H1 (cell line): ENCODE measurements at regions not wholly inside any gene's neighbourhood (a gene's known extent, or its start where the extent isn't known, plus 50 kb on each side); places are given as distances from the start of the nearest gene placed in this dataset.

Experiments
- CTCF ChIA-PET: fragments of 300-600 bp; sonication (Branson Sonifier 250); formaldehyde crosslinking; loops from one replicate; lab custom pipeline; 2021; ENCODE audit not compliant: partially characterized antibody; lab: Charles Lee
- POLR2A ChIA-PET: fragments of 300-600 bp; sonication (Branson Sonifier 250); formaldehyde crosslinking; loops from one replicate; lab custom pipeline; 2021; ENCODE audit warnings: inconsistent platforms; ENCODE audit not compliant: partially characterized antibody; lab: Charles Lee
- DNase-seq, 2 experiments: peaks; one replicate each; pipeline versions ENCODE4 v3.0.0 to v3.0.0-alpha.2; 2010 to 2022; ENCODE audit warnings: low spot score in 2 of 2, low read depth in 1 of 2, mixed read lengths in 1 of 2
- FAIRE-seq: peaks from 2 replicates; lab custom pipeline; 2011; peaks lifted over from hg19 to GRCh38; lab: Jason Lieb, UNC
- H2AFZ ChIP-seq: 2 replicates; pipeline ENCODE4 v1.8.1; 2012; ENCODE audit warnings: low read length, inconsistent platforms
- H2AK5ac ChIP-seq: 2 replicates; pipeline ENCODE4 v1.6.1; 2013; ENCODE audit warnings: low read depth, low read length
- H2BK120ac ChIP-seq: replicated peaks from 2 replicates; pipeline ENCODE3; 2013; ENCODE audit warnings: low read depth, low read length, inconsistent platforms
- H2BK12ac ChIP-seq: 2 replicates; pipeline ENCODE4 v1.6.1; 2013; ENCODE audit warnings: low read depth, low read length
- H2BK15ac ChIP-seq: 2 replicates; pipeline ENCODE4 v1.6.1; 2013; ENCODE audit warnings: low read length
- H2BK20ac ChIP-seq: 2 replicates; pipeline ENCODE4 v1.6.1; 2013; ENCODE audit warnings: low read length
- H2BK5ac ChIP-seq: 2 replicates; pipeline ENCODE4 v1.6.1; 2013; ENCODE audit warnings: low read depth, low read length
- H3K14ac ChIP-seq: 2 replicates; pipeline ENCODE4 v1.6.1; 2013; ENCODE audit warnings: inconsistent platforms; ENCODE audit not compliant: insufficient read length
- H3K18ac ChIP-seq: 2 replicates; pipeline ENCODE4 v1.6.1; 2013; ENCODE audit warnings: low read length; ENCODE audit errors: extremely low read depth
- H3K23ac ChIP-seq: 2 replicates; pipeline ENCODE4 v1.6.1; 2013; ENCODE audit warnings: inconsistent platforms; ENCODE audit not compliant: insufficient read length
- H3K23me2 ChIP-seq: 2 replicates; pipeline ENCODE4 v1.6.1; 2013; ENCODE audit warnings: low read depth, low read length
- H3K27ac ChIP-seq: 2 replicates; pipeline ENCODE4 v1.6.1; 2011; ENCODE audit warnings: low read depth, low read length, inconsistent platforms
- H3K27me3 ChIP-seq, 4 experiments: replicated peaks in 1 of 4; 1 replicate in 1 of 4; 2 replicates in 3 of 4; pipeline versions ENCODE4 v1.6.1 to v1.8.1; 2011 to 2013; ENCODE audit warnings: low read length in 3 of 4, mild to moderate bottlenecking in 3 of 4, inconsistent platforms in 2 of 4, mixed read lengths in 2 of 4, moderate library complexity in 1 of 4; ENCODE audit not compliant: control insufficient read depth in 3 of 4, insufficient read depth in 3 of 4; ENCODE audit errors: extremely low read depth in 1 of 4
- H3K36me3 ChIP-seq, 4 experiments: 2 replicates each; pipeline versions ENCODE4 v1.6.1 to v1.8.1; 2011 to 2013; ENCODE audit warnings: mild to moderate bottlenecking in 4 of 4, low read length in 3 of 4, moderate library complexity in 2 of 4, control low read depth in 1 of 4, inconsistent platforms in 1 of 4; ENCODE audit not compliant: insufficient read depth in 4 of 4, control insufficient read depth in 2 of 4
- H3K4ac ChIP-seq: replicated peaks from 2 replicates; pipeline ENCODE3; 2013; ENCODE audit warnings: low read length, low read depth, mixed read lengths, inconsistent platforms; ENCODE audit not compliant: insufficient read length
- H3K4me1 ChIP-seq, 4 experiments: replicated peaks in 1 of 4; 1 replicate in 1 of 4; 2 replicates in 3 of 4; pipeline versions ENCODE4 v1.6.1 to v1.8.1; 2011 to 2013; ENCODE audit warnings: low read length in 3 of 4, inconsistent platforms in 2 of 4, mixed read lengths in 1 of 4; ENCODE audit not compliant: insufficient read depth in 4 of 4, control insufficient read depth in 3 of 4
- H3K4me2 ChIP-seq, 2 experiments: 2 replicates each; pipeline versions ENCODE4 v1.6.1 to v1.8.1; 2011 to 2013; ENCODE audit warnings: low read depth in 2 of 2, low read length in 2 of 2, control low read depth in 1 of 2, inconsistent platforms in 1 of 2, mild to moderate bottlenecking in 1 of 2; ENCODE audit not compliant: insufficient read depth in 1 of 2
- H3K4me3 ChIP-seq, 4 experiments: fragments of 200-600, 300-600 bp in 1 of 4; sonication (generic), shearing (Covaris generic), sonication (Bioruptor Twin) in 1 of 4; 2 replicates each; pipeline versions ENCODE4 v1.5.1 to v1.8.1; 2011 to 2016; ENCODE audit warnings: low read length in 4 of 4, low read depth in 3 of 4, control low read depth in 2 of 4, inconsistent platforms in 2 of 4, mild to moderate bottlenecking in 2 of 4, mixed read lengths in 1 of 4, moderate library complexity in 1 of 4; ENCODE audit not compliant: insufficient read depth in 2 of 4; ENCODE audit errors: extremely low read depth in 1 of 4
- H3K56ac ChIP-seq: replicated peaks from 2 replicates; pipeline ENCODE3; 2013; ENCODE audit warnings: low read depth, mild to moderate bottlenecking, mixed read lengths, low read length, inconsistent platforms; ENCODE audit not compliant: insufficient read length
- H3K79me1 ChIP-seq: 2 replicates; pipeline ENCODE4 v1.6.1; 2013; ENCODE audit warnings: low read depth, low read length, control low read depth
- H3K79me2 ChIP-seq, 2 experiments: 2 replicates each; pipeline versions ENCODE4 v1.6.1 to v1.8.1; 2012 to 2013; ENCODE audit warnings: low read length in 2 of 2, mild to moderate bottlenecking in 2 of 2, inconsistent platforms in 1 of 2; ENCODE audit not compliant: insufficient read depth in 2 of 2, control insufficient read depth in 1 of 2
- H3K9ac ChIP-seq, 4 experiments: replicated peaks in 1 of 4; 1 replicate in 1 of 4; 2 replicates in 3 of 4; pipeline versions ENCODE4 v1.6.1 to v1.8.1; 2011 to 2013; ENCODE audit warnings: low read depth in 3 of 4, low read length in 3 of 4, control low read depth in 2 of 4, mild to moderate bottlenecking in 2 of 4, moderate library complexity in 2 of 4, inconsistent platforms in 1 of 4; ENCODE audit errors: extremely low read depth in 1 of 4
- H3K9me3 ChIP-seq, 2 experiments: 2 replicates each; pipeline versions ENCODE4 v1.6.1 to v1.8.1; 2012 to 2013; ENCODE audit warnings: mild to moderate bottlenecking in 2 of 2, moderate library complexity in 2 of 2, control low read depth in 1 of 2, inconsistent platforms in 1 of 2, low read depth in 1 of 2, low read length in 1 of 2, mixed read lengths in 1 of 2; ENCODE audit not compliant: insufficient read depth in 2 of 2
- H4K20me1 ChIP-seq, 2 experiments: replicated peaks in 1 of 2; 2 replicates each; pipeline versions ENCODE3 to v1.8.1; 2011 to 2013; ENCODE audit warnings: inconsistent platforms in 2 of 2, low read length in 2 of 2, mild to moderate bottlenecking in 1 of 2; ENCODE audit not compliant: insufficient read depth in 2 of 2, control insufficient read depth in 1 of 2
- H4K5ac ChIP-seq: 2 replicates; pipeline ENCODE4 v1.6.1; 2013; ENCODE audit warnings: low read length, low read depth, mixed read lengths, inconsistent platforms; ENCODE audit not compliant: insufficient read length
- H4K8ac ChIP-seq: 2 replicates; pipeline ENCODE4 v1.8.0; 2013; ENCODE audit warnings: mild to moderate bottlenecking, moderate library complexity, low read length, inconsistent platforms; ENCODE audit not compliant: insufficient read depth; ENCODE audit errors: extremely low read depth
- H4K91ac ChIP-seq: replicated peaks from 2 replicates; pipeline ENCODE3; 2013; ENCODE audit warnings: low read length, mixed read lengths, inconsistent platforms; ENCODE audit not compliant: insufficient read length
- CBX8 ChIP-seq: fragments of 300-800, 300-1000 bp; sonication (generic); IDR thresholded peaks from 2 replicates; pipeline ENCODE4 v1.7.1; 2016; ENCODE audit warnings: low read depth, low read length, borderline replicate concordance
- CEBPB ChIP-seq: IDR thresholded peaks from 2 replicates; pipeline ENCODE4 v1.6.1; 2012; ENCODE audit warnings: low read depth, low read length
- CHD2 ChIP-seq: IDR thresholded peaks from 2 replicates; pipeline ENCODE4 v1.6.1; 2012; ENCODE audit warnings: low read length, improper control_type of control experiment
- EP300 ChIP-seq, 2 experiments: IDR thresholded peaks; 1 replicate in 1 of 2; 2 replicates in 1 of 2; pipeline ENCODE4 v1.6.1; 2011 to 2012; ENCODE audit warnings: low read depth in 2 of 2, low read length in 2 of 2, mild to moderate bottlenecking in 2 of 2, borderline replicate concordance in 1 of 2, inconsistent platforms in 1 of 2, moderate library complexity in 1 of 2
- KDM1A ChIP-seq: fragments of 200-600, 300-600 bp; sonication (generic); IDR thresholded peaks from 2 replicates; pipeline ENCODE4 v1.7.1; 2016; ENCODE audit warnings: mild to moderate bottlenecking, low read length, borderline replicate concordance
- KDM5A ChIP-seq: fragments of 200-600 bp; IDR thresholded peaks from 2 replicates; pipeline ENCODE4 v1.7.1; 2012; ENCODE audit warnings: mild to moderate bottlenecking, low read length, inconsistent platforms, mixed read lengths
- RAD21 ChIP-seq, 2 experiments: IDR thresholded peaks in 1 of 2; conservative IDR thresholded peaks in 1 of 2; 2 replicates each; pipeline ENCODE4 v1.6.1; 2011; ENCODE audit warnings: low read depth in 2 of 2, low read length in 2 of 2, improper control_type of control experiment in 1 of 2, inconsistent platforms in 1 of 2, mild to moderate bottlenecking in 1 of 2, moderate library complexity in 1 of 2
- WGBS, 2 experiments: shearing (Covaris generic) in 1 of 2; methylation state at CpG; one replicate each; pipeline versions ENCODE4 v1.1.6 to v1.1.7; 2013 to 2015; ENCODE audit warnings: low lambda C conversion rate in 2 of 2, mixed read lengths in 2 of 2, inconsistent platforms in 1 of 2, low coverage in 1 of 2, missing lambda C conversion rate in 1 of 2; ENCODE audit not compliant: insufficient replicate concordance in 2 of 2, insufficient coverage in 1 of 2, insufficient read length in 1 of 2; ENCODE audit errors: extremely low coverage in 1 of 2, missing lambda C conversion rate in 1 of 2; 5-methylcytosine and 5-hydroxymethylcytosine counted together
- TF ChIP-seq, protein P1 (sequence below), 3 experiments: IDR thresholded peaks; 1 replicate in 2 of 3; 2 replicates in 1 of 3; pipeline versions ENCODE4 v1.5.1 to v1.6.1; 2011; ENCODE audit warnings: low read length in 3 of 3, mild to moderate bottlenecking in 3 of 3, inconsistent platforms in 2 of 3, low read depth in 1 of 3, moderate library complexity in 1 of 3; ENCODE audit not compliant: insufficient read depth in 1 of 3; ENCODE audit errors: control extremely low read depth in 1 of 3

DNA sequence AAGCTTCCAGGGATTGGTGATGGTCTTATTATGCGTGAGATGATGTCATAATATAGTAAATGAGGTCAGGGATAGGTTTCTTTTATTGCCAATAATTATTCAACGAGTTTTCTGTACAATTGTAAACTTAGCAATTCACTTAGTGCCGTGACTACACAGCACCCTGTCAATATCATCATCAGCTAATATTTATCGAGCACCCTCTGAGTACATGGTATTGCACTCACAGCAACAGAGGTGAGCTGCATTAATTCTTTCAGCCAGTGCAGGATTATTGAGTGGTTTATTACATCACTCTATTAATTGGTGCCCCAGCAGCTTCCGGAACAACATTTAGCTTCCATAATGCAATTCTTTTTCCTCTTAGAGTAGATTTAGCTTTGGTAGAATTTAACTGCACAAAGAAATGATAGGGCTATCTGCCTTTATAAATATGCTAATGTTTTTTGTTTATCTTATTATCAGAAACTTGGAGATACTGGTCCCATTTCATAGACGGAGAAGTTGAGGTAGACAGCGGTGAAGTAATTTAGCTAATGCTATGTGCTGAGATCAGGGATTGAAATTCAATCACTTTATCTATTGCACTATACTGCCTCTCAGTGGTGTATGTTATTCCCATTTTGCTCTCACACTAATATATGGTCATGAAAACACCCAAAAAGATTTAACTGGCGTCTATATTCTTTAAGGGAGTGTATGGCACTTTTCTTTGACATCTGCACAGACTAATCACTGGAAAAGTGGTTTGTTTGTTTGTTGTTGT, 726.1 kb upstream of the WWC1 start:
- WGBS, 2 experiments = 90% methylated on average over 8 of the region's 8 CpGs; no CpG with 5 or more reads in 1 of the 2 experiments
- H2AFZ ChIP-seq = no peak overlapping the region
- no peak overlapping the region for H3K14ac ChIP-seq
- no peaks in the 10 kb centered on the region for H3K79me2 ChIP-seq
- H2AK5ac ChIP-seq = no peak overlapping the region
- H3K23me2 ChIP-seq = no peaks in the 10 kb centered on the region
- no peak for FAIRE-seq
- DNase-seq = no peak
- H2BK5ac ChIP-seq = no peak overlapping the region
- H2BK120ac ChIP-seq = no peak overlapping the region
- no peak overlapping the region for H2BK12ac ChIP-seq
- H4K5ac ChIP-seq = no peak overlapping the region
- peaks cover 0 to 6% (median 2%) of the 10 kb centered on the region in 4 experiments; a peak in 5 of 7 replicates for H3K4me1 ChIP-seq
- no peak overlapping the region for H2BK20ac ChIP-seq
- H3K9ac ChIP-seq = no peak overlapping the region
- ChIA-PET POLR2A (no interaction called here), CTCF (interaction anchor here (0.6 to 3.3 kb wide), 21 partner anchors 9 to 826 kb away, joined by 3 to 10 read pairs (median 4); no protein-coding TSS in a partner anchor)
- no peaks in the 10 kb centered on the region for H4K20me1 ChIP-seq
- H3K4me2 ChIP-seq = no peak overlapping the region
- no peak overlapping the region for H3K23ac ChIP-seq
- no peaks in the 10 kb centered on the region for H3K9me3 ChIP-seq
- no peaks in the 10 kb centered on the region for H3K79me1 ChIP-seq
- H3K4ac ChIP-seq = no peak overlapping the region
- no peak overlapping the region for H3K56ac ChIP-seq
- H3K18ac ChIP-seq = no peak overlapping the region
- no peak overlapping the region for H4K91ac ChIP-seq
- no peak overlapping the region for H4K8ac ChIP-seq
- no peak overlapping the region for H2BK15ac ChIP-seq
- H3K4me3 ChIP-seq = no peak overlapping the region
- no peak overlapping the region for H3K27ac ChIP-seq
- no peaks in the 10 kb centered on the region for H3K36me3 ChIP-seq
- peaks cover 0 to 1% (median 0%) of the 10 kb centered on the region in 4 experiments; a peak in 1 of 7 replicates for H3K27me3 ChIP-seq
- TF ChIP-seq EP300 (IDR thresholded peaks at IDR 0.05; ENCODE audit: borderline replicate concordance in 1 of 2, low read depth in 2 of 2, low read length in 2 of 2) (no peak), CHD2 (no peak), CBX8 (no peak), KDM1A (peak; percentile 96), RAD21 (IDR thresholded peaks at IDR 0.05 in 1 of 2, conservative IDR thresholded peaks at IDR 0.05 in 1 of 2; ENCODE audit: low read depth in 2 of 2, low read length in 2 of 2) (peak; percentile 71 to 73), CEBPB (peak; percentile 49; the same call in 1 of the 2 replicates), KDM5A (no peak)
- TF ChIP-seq, protein P1, sequence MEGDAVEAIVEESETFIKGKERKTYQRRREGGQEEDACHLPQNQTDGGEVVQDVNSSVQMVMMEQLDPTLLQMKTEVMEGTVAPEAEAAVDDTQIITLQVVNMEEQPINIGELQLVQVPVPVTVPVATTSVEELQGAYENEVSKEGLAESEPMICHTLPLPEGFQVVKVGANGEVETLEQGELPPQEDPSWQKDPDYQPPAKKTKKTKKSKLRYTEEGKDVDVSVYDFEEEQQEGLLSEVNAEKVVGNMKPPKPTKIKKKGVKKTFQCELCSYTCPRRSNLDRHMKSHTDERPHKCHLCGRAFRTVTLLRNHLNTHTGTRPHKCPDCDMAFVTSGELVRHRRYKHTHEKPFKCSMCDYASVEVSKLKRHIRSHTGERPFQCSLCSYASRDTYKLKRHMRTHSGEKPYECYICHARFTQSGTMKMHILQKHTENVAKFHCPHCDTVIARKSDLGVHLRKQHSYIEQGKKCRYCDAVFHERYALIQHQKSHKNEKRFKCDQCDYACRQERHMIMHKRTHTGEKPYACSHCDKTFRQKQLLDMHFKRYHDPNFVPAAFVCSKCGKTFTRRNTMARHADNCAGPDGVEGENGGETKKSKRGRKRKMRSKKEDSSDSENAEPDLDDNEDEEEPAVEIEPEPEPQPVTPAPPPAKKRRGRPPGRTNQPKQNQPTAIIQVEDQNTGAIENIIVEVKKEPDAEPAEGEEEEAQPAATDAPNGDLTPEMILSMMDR (IDR thresholded peaks at IDR 0.05; ENCODE audit: control extremely low read depth in 1 of 3, insufficient read depth in 1 of 3, low read depth in 1 of 3, low read length in 3 of 3) = peak in 2 of 3 experiments; percentile 20 to 39; a peak in 2 of 4 replicates
